Right atrium auricular region (tissue), 2 donors: ENCODE measurements at regions not wholly inside any gene's neighbourhood (a gene's known extent, or its start where the extent isn't known, plus 50 kb on each side); places are given as distances from the start of the nearest gene placed in this dataset.

ENCODE experiments used
- DNase-seq: peaks from one replicate; pipeline ENCODE4 v3.0.0-alpha.2; 2019; ENCODE audit warnings: low spot score
- H3K27ac ChIP-seq, 2 donors: fragments of 200-600 bp; sonication (generic); 1 replicate in 1 of 2; 2 replicates in 1 of 2; pipeline ENCODE4 v1.5.1; 2016 to 2019
- H3K27me3 ChIP-seq, 2 donors: fragments of 200-600 bp; sonication (generic); one replicate each; pipeline versions ENCODE4 v1.5.1 to v1.6.0; 2017 to 2019
- H3K36me3 ChIP-seq: fragments of 200-600 bp; sonication (generic); one replicate; pipeline ENCODE4 v1.5.1; 2016
- H3K4me1 ChIP-seq, 2 donors: fragments of 200-600 bp; sonication (generic); one replicate each; pipeline versions ENCODE4 v1.5.1 to v1.6.0; 2017 to 2019
- H3K4me3 ChIP-seq, 2 donors: fragments of 200-600 bp; sonication (generic); 1 replicate in 1 of 2; 2 replicates in 1 of 2; pipeline ENCODE4 v1.5.1; 2017 to 2019; ENCODE audit warnings: mild to moderate bottlenecking in 1 of 2, moderate library complexity in 1 of 2
- H3K9me3 ChIP-seq, 2 donors: fragments of 200-600 bp; sonication (generic); one replicate each; pipeline ENCODE4 v1.5.1; 2019
- TF ChIP-seq, protein P1 (sequence below), 2 donors: fragments of 200-600 bp; sonication (generic); IDR thresholded peaks; one replicate each; pipeline ENCODE4 v1.5.1; 2019; ENCODE audit warnings: antibody characterized with exemption in 2 of 2

- no peak for DNase-seq
- TF ChIP-seq, protein P1, sequence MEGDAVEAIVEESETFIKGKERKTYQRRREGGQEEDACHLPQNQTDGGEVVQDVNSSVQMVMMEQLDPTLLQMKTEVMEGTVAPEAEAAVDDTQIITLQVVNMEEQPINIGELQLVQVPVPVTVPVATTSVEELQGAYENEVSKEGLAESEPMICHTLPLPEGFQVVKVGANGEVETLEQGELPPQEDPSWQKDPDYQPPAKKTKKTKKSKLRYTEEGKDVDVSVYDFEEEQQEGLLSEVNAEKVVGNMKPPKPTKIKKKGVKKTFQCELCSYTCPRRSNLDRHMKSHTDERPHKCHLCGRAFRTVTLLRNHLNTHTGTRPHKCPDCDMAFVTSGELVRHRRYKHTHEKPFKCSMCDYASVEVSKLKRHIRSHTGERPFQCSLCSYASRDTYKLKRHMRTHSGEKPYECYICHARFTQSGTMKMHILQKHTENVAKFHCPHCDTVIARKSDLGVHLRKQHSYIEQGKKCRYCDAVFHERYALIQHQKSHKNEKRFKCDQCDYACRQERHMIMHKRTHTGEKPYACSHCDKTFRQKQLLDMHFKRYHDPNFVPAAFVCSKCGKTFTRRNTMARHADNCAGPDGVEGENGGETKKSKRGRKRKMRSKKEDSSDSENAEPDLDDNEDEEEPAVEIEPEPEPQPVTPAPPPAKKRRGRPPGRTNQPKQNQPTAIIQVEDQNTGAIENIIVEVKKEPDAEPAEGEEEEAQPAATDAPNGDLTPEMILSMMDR (IDR thresholded peaks at IDR 0.05), result no peak
Observed at GRCh38 chr1:18037651-18038050, 69.9 kb upstream of the IGSF21 start.

DNA sequence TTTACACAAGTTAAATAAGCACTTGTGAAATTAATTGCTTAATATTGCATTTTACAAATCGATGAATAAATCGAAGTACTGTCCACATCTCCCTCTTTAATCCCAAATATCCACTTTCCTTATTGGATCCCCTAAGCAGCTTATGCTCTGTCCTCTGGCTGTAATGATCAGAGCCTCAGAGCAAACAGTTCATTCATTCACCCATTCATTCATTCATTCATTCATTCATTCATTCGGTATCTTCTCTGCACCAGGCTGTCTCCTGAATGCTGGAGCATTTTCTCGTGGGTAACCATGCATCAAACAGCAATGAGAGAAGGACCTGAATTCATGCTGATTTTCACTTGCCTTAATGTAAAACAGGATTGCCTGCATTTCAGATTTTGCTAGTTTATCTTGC, 69.5 kb upstream of the IGSF21 start:
- no peaks in the 10 kb centered on the region for H3K9me3 ChIP-seq
- DNase-seq, result no peak
- peaks cover 0 to 4% of the 10 kb centered on the region in 2 donors for H3K4me1 ChIP-seq
- no peaks in the 10 kb centered on the region for H3K36me3 ChIP-seq
- TF ChIP-seq, protein P1 (IDR thresholded peaks at IDR 0.05), result no peak
- no peaks in the 10 kb centered on the region for H3K27me3 ChIP-seq
- H3K4me3 ChIP-seq, result no peak overlapping the region
- H3K27ac ChIP-seq, result no peak overlapping the region

More at GRCh38 chr1:18037651-18038050, 69.9 kb upstream of the IGSF21 start:
- Histone ChIP-seq H3K27ac (no peak overlapping the region), H3K36me3 (no peaks in the 10 kb centered on the region), H3K4me1 (peaks cover 0 to 4% of the 10 kb centered on the region in 2 donors), H3K9me3 (no peaks in the 10 kb centered on the region), H3K27me3 (no peaks in the 10 kb centered on the region), H3K4me3 (no peak overlapping the region)

DNA sequence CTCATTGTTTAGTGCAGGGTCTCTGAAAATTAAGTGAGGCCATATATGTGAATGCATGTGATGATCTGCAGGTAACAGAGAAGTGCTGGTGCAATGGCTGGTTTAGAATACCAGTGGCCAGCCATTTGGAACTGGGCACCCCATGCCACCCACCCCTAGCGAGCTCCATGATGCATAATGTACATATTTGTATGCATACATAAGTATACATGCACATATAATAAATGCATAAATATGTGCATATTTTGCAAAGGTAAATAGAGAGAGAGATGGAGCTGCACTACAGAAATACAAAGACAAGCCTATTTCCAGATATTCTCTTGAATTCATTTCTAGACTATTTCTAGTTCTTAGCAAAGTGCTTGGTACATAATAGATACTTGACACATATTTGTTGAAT, 68.5 kb upstream of the IGSF21 start:
- Histone ChIP-seq H3K27me3 (no peaks in the 10 kb centered on the region), H3K4me1 (peaks cover 0 to 4% of the 10 kb centered on the region in 2 donors), H3K36me3 (no peaks in the 10 kb centered on the region), H3K4me3 (no peak overlapping the region), H3K27ac (no peak overlapping the region), H3K9me3 (no peaks in the 10 kb centered on the region)
- DNase-seq, result no peak
- TF ChIP-seq, protein P1 (IDR thresholded peaks at IDR 0.05), result no peak

- TF ChIP-seq, protein P1 (IDR thresholded peaks at IDR 0.05), result no peak
- Histone ChIP-seq H3K4me1 (peaks cover 0 to 4% of the 10 kb centered on the region in 2 donors), H3K36me3 (no peaks in the 10 kb centered on the region), H3K4me3 (no peak overlapping the region), H3K9me3 (no peaks in the 10 kb centered on the region), H3K27me3 (no peaks in the 10 kb centered on the region), H3K27ac (no peak overlapping the region)
- peak; percentile 66 for DNase-seq
Observed at GRCh38 chr1:18041102-18041501, 66.5 kb upstream of the IGSF21 start.

- Histone ChIP-seq H3K4me3 (no peak overlapping the region), H3K9me3 (no peaks in the 10 kb centered on the region), H3K4me1 (peaks cover 0 to 4% of the 10 kb centered on the region in 2 donors), H3K27ac (no peak overlapping the region), H3K27me3 (no peaks in the 10 kb centered on the region), H3K36me3 (no peaks in the 10 kb centered on the region)
- no peak for DNase-seq
- TF ChIP-seq, protein P1 (IDR thresholded peaks at IDR 0.05), result peak in 1 of 2 donors; percentile 24
Observed at GRCh38 chr1:18041685-18042355, 65.8 kb upstream of the IGSF21 start.

DNA sequence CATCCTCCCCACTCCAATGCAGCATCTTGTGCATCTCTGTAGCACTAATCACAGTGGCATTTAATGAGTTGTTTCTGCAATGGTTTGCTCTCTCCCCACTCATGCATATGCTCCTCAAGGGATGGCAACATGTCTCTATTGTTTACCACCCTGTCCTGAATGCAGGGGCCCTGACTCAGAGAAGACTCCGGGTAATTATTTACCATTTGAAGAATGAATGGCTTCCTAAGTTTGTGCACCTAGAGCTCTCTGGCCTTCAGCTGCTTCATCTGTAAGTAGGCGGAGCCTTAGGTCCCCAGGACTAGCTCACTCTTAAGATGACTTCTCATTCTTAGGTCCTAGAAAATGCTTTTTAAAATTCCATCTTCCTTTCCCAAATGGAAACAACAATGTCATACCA, 63.7 kb upstream of the IGSF21 start:
- TF ChIP-seq, protein P1 (IDR thresholded peaks at IDR 0.05), result no peak
- Histone ChIP-seq H3K27ac (no peak overlapping the region), H3K27me3 (no peaks in the 10 kb centered on the region), H3K4me1 (peaks cover 0 to 4% of the 10 kb centered on the region in 2 donors), H3K4me3 (no peak overlapping the region), H3K9me3 (no peaks in the 10 kb centered on the region), H3K36me3 (no peaks in the 10 kb centered on the region)
- no peak for DNase-seq
